ENCODE measurements at regions not wholly inside any gene's neighbourhood (a gene's known extent, or its start where the extent isn't known, plus 50 kb on each side); places are given as distances from the start of the nearest gene placed in this dataset.
A peak's percentile ranks its signal among the peaks of the same experiment; 100 is the strongest.

DNA sequence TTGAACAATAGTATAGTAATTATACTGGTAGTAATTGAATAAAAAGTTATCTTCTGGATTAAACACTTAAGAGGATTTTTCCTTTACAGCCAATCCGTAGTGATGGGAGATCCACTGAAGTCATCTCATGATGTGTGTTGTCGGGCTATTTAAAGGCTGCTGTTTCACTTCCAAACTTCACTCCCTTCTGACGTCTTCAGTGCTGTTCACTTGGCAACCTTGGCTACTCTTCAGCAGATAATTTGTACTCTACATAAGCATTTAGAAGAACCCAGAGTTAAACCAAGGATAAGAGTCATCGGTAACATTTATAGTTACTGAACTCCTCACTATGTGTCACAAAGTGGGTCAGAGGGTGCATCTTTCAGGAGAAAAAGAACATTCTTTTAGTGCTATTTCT lies 179.1 kb upstream of the EYA4 start:
- no peaks in the 10 kb centered on the region for H3K79me2 ChIP-seq (ENCODE audit: low read length)
- peak; percentile 81 for DNase-seq
- peak overlapping the region; percentile 66 for H3K4me2 ChIP-seq (ENCODE audit: low read length)
- no peaks in the 10 kb centered on the region for H3K9me2 ChIP-seq (replicated peaks; ENCODE audit: low read length)
- ChIA-PET POLR2A (ENCODE audit: unreplicated experiment) (no interaction called here), CTCF (no interaction called here)
- intact Hi-C loops (cut with micrococcal nuclease) = no loop called here
- H3K9me3 ChIP-seq (ENCODE audit: low read length) = no peaks in the 10 kb centered on the region
- H3K4me1 ChIP-seq (ENCODE audit: insufficient read depth, low read length) = peaks cover 16% of the 10 kb centered on the region
- no peaks in the 10 kb centered on the region for H3K27me3 ChIP-seq (ENCODE audit: low read length)
- no peaks in the 10 kb centered on the region for H4K20me1 ChIP-seq (ENCODE audit: low read length)
- no peak overlapping the region for H2AFZ ChIP-seq (ENCODE audit: low read length)
- BruUV-seq (replicated peaks) = no TSS peak
- no peak overlapping the region for H3K4me3 ChIP-seq (ENCODE audit: low read length)
- peak overlapping the region; percentile 54 for H3K9ac ChIP-seq (ENCODE audit: low read length)
- TF ChIP-seq, protein P1, sequence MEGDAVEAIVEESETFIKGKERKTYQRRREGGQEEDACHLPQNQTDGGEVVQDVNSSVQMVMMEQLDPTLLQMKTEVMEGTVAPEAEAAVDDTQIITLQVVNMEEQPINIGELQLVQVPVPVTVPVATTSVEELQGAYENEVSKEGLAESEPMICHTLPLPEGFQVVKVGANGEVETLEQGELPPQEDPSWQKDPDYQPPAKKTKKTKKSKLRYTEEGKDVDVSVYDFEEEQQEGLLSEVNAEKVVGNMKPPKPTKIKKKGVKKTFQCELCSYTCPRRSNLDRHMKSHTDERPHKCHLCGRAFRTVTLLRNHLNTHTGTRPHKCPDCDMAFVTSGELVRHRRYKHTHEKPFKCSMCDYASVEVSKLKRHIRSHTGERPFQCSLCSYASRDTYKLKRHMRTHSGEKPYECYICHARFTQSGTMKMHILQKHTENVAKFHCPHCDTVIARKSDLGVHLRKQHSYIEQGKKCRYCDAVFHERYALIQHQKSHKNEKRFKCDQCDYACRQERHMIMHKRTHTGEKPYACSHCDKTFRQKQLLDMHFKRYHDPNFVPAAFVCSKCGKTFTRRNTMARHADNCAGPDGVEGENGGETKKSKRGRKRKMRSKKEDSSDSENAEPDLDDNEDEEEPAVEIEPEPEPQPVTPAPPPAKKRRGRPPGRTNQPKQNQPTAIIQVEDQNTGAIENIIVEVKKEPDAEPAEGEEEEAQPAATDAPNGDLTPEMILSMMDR (conservative IDR thresholded peaks at IDR 0.05; ENCODE audit: low read depth, low read length) = no peak
- TF ChIP-seq EZH2phosphoT487 (IDR thresholded peaks at IDR 0.05; ENCODE audit: borderline replicate concordance, low read length) (no peak), EZH2 (IDR thresholded peaks at IDR 0.05; ENCODE audit: low read length, unreplicated experiment) (no peak)
- H3K36me3 ChIP-seq (ENCODE audit: low read depth, low read length) = no peaks in the 10 kb centered on the region
- no peaks in the 10 kb centered on the region for H3F3A ChIP-seq (ENCODE audit: low read length, unreplicated experiment)
- peak overlapping the region; percentile 78 for H3K27ac ChIP-seq (ENCODE audit: low read length)
- peak; percentile 85 for ATAC-seq

DNA sequence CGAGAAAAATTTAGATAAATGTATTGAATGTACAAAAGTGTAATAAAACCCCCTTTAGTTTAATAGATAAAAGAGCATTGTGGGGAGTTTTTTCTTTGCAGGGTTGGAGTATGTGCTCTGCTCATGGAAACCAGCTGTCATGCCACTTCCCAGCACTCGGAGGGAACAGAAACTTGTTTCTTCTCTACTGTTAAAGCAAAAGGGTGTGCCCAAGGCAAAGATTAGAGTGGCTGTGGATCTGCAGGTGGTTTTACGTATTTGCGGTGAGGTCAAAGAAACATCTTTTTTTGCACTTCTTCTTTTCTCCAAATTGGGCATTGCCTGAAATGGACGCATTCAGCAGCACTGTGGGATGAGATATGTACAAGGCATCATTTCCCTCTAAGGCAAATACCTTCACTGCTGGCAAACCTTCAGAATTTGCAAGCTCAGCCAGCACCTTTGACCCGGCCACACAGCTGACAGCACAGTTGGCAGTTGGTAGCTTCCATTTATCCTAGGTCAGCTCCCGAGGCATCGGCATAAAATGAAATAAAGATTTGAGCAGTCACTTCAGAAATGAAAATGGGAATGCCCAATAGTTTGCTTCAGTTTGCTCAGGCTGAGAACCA lies 178.4 kb upstream of the EYA4 start:
- peak overlapping the region; percentile 78 for H3K27ac ChIP-seq (ENCODE audit: low read length)
- H4K20me1 ChIP-seq (ENCODE audit: low read length) = no peaks in the 10 kb centered on the region
- no TSS peak for BruUV-seq (replicated peaks)
- ChIA-PET CTCF (interaction anchor here (0.6 kb wide), 1 partner anchor 102 kb away, joined by 3 read pairs; no protein-coding TSS in a partner anchor), POLR2A (ENCODE audit: unreplicated experiment) (no interaction called here)
- H3K9me2 ChIP-seq (replicated peaks; ENCODE audit: low read length) = no peaks in the 10 kb centered on the region
- peak overlapping the region; percentile 57 for H3K9ac ChIP-seq (ENCODE audit: low read length)
- ATAC-seq (no peak; the same call in 1 of the 2 replicates), DNase-seq (peak; percentile 26)
- H3F3A ChIP-seq (ENCODE audit: low read length, unreplicated experiment) = no peaks in the 10 kb centered on the region
- H3K4me2 ChIP-seq (ENCODE audit: low read length) = peak overlapping the region; percentile 66; the same call in 1 of the 2 replicates
- H2AFZ ChIP-seq (ENCODE audit: low read length) = no peak overlapping the region
- no peak overlapping the region for H3K4me3 ChIP-seq (ENCODE audit: low read length)
- no peaks in the 10 kb centered on the region for H3K36me3 ChIP-seq (ENCODE audit: low read depth, low read length)
- no peaks in the 10 kb centered on the region for H3K27me3 ChIP-seq (ENCODE audit: low read length)
- no peak for TF ChIP-seq EZH2phosphoT487 (IDR thresholded peaks at IDR 0.05; ENCODE audit: borderline replicate concordance, low read length)
- TF ChIP-seq, protein P1 (conservative IDR thresholded peaks at IDR 0.05; ENCODE audit: low read depth, low read length) = no peak
- TF ChIP-seq EZH2 (IDR thresholded peaks at IDR 0.05; ENCODE audit: low read length, unreplicated experiment) = no peak
- H3K79me2 ChIP-seq (ENCODE audit: low read length) = no peaks in the 10 kb centered on the region
- H3K9me3 ChIP-seq (ENCODE audit: low read length) = no peaks in the 10 kb centered on the region
- H3K4me1 ChIP-seq (ENCODE audit: insufficient read depth, low read length) = peaks cover 16% of the 10 kb centered on the region
- intact Hi-C loops (cut with micrococcal nuclease) = no loop called here

DNA sequence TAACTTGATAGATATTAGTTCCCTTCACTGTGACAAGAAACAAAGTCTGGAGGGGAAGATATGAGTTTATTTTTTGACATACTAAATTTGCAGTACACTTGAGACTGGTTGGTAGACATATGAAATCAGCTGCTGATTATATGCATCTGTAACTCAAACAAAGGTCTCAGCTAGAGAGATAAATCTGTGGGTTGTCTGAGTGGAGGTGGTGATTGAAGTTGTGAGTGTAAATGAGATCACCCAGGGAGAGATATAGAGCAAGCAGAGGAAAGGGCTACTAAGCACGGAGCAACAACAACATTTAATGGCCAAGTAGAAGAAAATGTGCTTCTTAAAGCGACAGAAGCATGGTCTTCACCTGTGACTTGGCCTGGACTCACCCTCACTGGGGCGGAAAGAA lies 173.2 kb upstream of the EYA4 start:
- peaks cover 2% of the 10 kb centered on the region for H3K4me1 ChIP-seq (ENCODE audit: insufficient read depth, low read length)
- TF ChIP-seq, protein P1 (conservative IDR thresholded peaks at IDR 0.05; ENCODE audit: low read depth, low read length) = no peak
- TF ChIP-seq EZH2 (IDR thresholded peaks at IDR 0.05; ENCODE audit: low read length, unreplicated experiment) (no peak), EZH2phosphoT487 (IDR thresholded peaks at IDR 0.05; ENCODE audit: borderline replicate concordance, low read length) (no peak)
- no peaks in the 10 kb centered on the region for H3K79me2 ChIP-seq (ENCODE audit: low read length)

More for the DNA sequence above, 173.2 kb upstream of the EYA4 start:
- no peaks in the 10 kb centered on the region for H3K9me2 ChIP-seq (replicated peaks; ENCODE audit: low read length)
- no peak overlapping the region for H3K27ac ChIP-seq (ENCODE audit: low read length)
- H3F3A ChIP-seq (ENCODE audit: low read length, unreplicated experiment) = no peaks in the 10 kb centered on the region
- ATAC-seq (no peak), DNase-seq (no peak)
- CTCF ChIA-PET = no interaction called here
- no peak overlapping the region for H3K4me3 ChIP-seq (ENCODE audit: low read length)
- H2AFZ ChIP-seq (ENCODE audit: low read length) = no peak overlapping the region
- no peaks in the 10 kb centered on the region for H3K27me3 ChIP-seq (ENCODE audit: low read length)
- no peaks in the 10 kb centered on the region for H3K9me3 ChIP-seq (ENCODE audit: low read length)
- POLR2A ChIA-PET (ENCODE audit: unreplicated experiment) = no interaction called here
- no TSS peak for BruUV-seq (replicated peaks)
- H4K20me1 ChIP-seq (ENCODE audit: low read length) = no peaks in the 10 kb centered on the region
- no peaks in the 10 kb centered on the region for H3K36me3 ChIP-seq (ENCODE audit: low read depth, low read length)
- no peak overlapping the region for H3K9ac ChIP-seq (ENCODE audit: low read length)
- intact Hi-C loops (cut with micrococcal nuclease) = no loop called here
- no peak overlapping the region for H3K4me2 ChIP-seq (ENCODE audit: low read length)
